ENCODE measurements at regions not wholly inside any gene's neighbourhood (a gene's known extent, or its start where the extent isn't known, plus 50 kb on each side); places are given as distances from the start of the nearest gene placed in this dataset.

- H3K9me3 ChIP-seq, result no peaks in the 10 kb centered on the region
- H3K27me3 ChIP-seq, result no peaks in the 10 kb centered on the region
- TF ChIP-seq POLR2A (IDR thresholded peaks at IDR 0.05), result no peak
- TF ChIP-seq, protein P1, sequence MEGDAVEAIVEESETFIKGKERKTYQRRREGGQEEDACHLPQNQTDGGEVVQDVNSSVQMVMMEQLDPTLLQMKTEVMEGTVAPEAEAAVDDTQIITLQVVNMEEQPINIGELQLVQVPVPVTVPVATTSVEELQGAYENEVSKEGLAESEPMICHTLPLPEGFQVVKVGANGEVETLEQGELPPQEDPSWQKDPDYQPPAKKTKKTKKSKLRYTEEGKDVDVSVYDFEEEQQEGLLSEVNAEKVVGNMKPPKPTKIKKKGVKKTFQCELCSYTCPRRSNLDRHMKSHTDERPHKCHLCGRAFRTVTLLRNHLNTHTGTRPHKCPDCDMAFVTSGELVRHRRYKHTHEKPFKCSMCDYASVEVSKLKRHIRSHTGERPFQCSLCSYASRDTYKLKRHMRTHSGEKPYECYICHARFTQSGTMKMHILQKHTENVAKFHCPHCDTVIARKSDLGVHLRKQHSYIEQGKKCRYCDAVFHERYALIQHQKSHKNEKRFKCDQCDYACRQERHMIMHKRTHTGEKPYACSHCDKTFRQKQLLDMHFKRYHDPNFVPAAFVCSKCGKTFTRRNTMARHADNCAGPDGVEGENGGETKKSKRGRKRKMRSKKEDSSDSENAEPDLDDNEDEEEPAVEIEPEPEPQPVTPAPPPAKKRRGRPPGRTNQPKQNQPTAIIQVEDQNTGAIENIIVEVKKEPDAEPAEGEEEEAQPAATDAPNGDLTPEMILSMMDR (IDR thresholded peaks at IDR 0.05), result no peak
- no peak overlapping the region for H3K27ac ChIP-seq
- intact Hi-C loops (cut with DNase I; ENCODE audit: low total_unique reads), result no loop called here
- no peaks in the 10 kb centered on the region for H3K4me1 ChIP-seq
- no peaks in the 10 kb centered on the region for H3K36me3 ChIP-seq (ENCODE audit: low read depth, missing control alignments)
- H3K4me3 ChIP-seq, result no peak overlapping the region
- DNase-seq, result no peak
- WGBS, 2 donors, result 81 to 92% methylated on average over 10 to 16 of the region's 16 CpGs
These were observed 104.5 kb upstream of the SEC14L1 start for GRCh38 chr17:77036136-77036840.

GRCh38 chr17:77036841-77037381, 103.9 kb upstream of the SEC14L1 start:
- TF ChIP-seq POLR2A (IDR thresholded peaks at IDR 0.05), result no peak
- TF ChIP-seq, protein P1 (IDR thresholded peaks at IDR 0.05), result no peak
- Histone ChIP-seq H3K36me3 (ENCODE audit: low read depth, missing control alignments) (no peaks in the 10 kb centered on the region), H3K27me3 (no peaks in the 10 kb centered on the region), H3K4me1 (no peaks in the 10 kb centered on the region), H3K4me3 (no peak overlapping the region), H3K27ac (no peak overlapping the region), H3K9me3 (no peaks in the 10 kb centered on the region)
- intact Hi-C loops (cut with DNase I; ENCODE audit: low total_unique reads), result no loop called here
- WGBS, 2 donors, result 33 to 36% methylated on average over 22 to 23 of the region's 23 CpGs
- DNase-seq, result peak; percentile 22

GRCh38 chr17:77037943-77038342, 102.8 kb upstream of the SEC14L1 start:
- intact Hi-C loops (cut with DNase I; ENCODE audit: low total_unique reads), result no loop called here
- DNase-seq, result no peak
- no peaks in the 10 kb centered on the region for H3K27me3 ChIP-seq
- no peaks in the 10 kb centered on the region for H3K4me1 ChIP-seq
- H3K27ac ChIP-seq, result no peak overlapping the region
- TF ChIP-seq POLR2A (IDR thresholded peaks at IDR 0.05), result no peak
- TF ChIP-seq, protein P1 (IDR thresholded peaks at IDR 0.05), result no peak
- no peaks in the 10 kb centered on the region for H3K36me3 ChIP-seq (ENCODE audit: low read depth, missing control alignments)
- no peak overlapping the region for H3K4me3 ChIP-seq
- H3K9me3 ChIP-seq, result no peaks in the 10 kb centered on the region
- 80 to 95% methylated on average over 2 to 7 of the region's 7 CpGs for WGBS, 2 donors

GRCh38 chr17:77038884-77039555, 101.7 kb upstream of the SEC14L1 start:
- no peaks in the 10 kb centered on the region for H3K9me3 ChIP-seq
- no peak for TF ChIP-seq POLR2A (IDR thresholded peaks at IDR 0.05)
- TF ChIP-seq, protein P1 (IDR thresholded peaks at IDR 0.05), result no peak
- no peak overlapping the region for H3K27ac ChIP-seq
- WGBS, 2 donors, result 83 to 88% methylated on average over 18 to 20 of the region's 20 CpGs
- no peak for DNase-seq
- no peak overlapping the region for H3K4me3 ChIP-seq
- H3K4me1 ChIP-seq, result no peaks in the 10 kb centered on the region
- intact Hi-C loops (cut with DNase I; ENCODE audit: low total_unique reads), result no loop called here
- H3K27me3 ChIP-seq, result no peaks in the 10 kb centered on the region
- no peaks in the 10 kb centered on the region for H3K36me3 ChIP-seq (ENCODE audit: low read depth, missing control alignments)

All from testis (tissue), 2 donors.